ENCODE measurements at regions not wholly inside any gene's neighbourhood (a gene's known extent, or its start where the extent isn't known, plus 50 kb on each side); places are given as distances from the start of the nearest gene placed in this dataset.
"Not testable (repeated sequence)": the region's sequence is repeated elsewhere in the genome, so short reads cannot be mapped to it uniquely, and the experiment has no call there.

DNA sequence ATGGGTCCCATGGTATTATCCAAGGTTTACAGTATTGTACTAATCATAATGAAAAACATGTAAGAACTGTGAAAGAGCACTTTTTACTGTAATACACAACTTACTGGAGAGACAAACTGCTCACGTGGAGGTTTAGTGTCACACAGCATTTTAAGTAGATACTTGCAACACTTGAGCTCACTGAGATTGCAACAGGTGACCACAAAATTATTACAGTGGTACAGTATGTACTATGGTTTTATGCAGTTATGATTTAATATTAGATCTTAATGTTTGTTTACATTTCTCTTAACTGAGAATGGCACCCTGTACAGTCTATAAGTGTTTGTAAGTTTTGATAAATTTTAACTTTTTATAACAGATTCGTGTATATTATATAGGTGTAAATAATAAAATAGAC lies 118.6 kb upstream of the SKOR2 start:
- H3K27ac ChIP-seq, result no peak overlapping the region
- no peak for DNase-seq (ENCODE audit: low read depth in 1 of 2, low spot score in 1 of 2)
- H3K36me3 ChIP-seq, result no peaks in the 10 kb centered on the region
- H3K27me3 ChIP-seq, result no peaks in the 10 kb centered on the region
- no peaks in the 10 kb centered on the region for H3K9me3 ChIP-seq (ENCODE audit: low read depth)
- TF ChIP-seq, protein P1, sequence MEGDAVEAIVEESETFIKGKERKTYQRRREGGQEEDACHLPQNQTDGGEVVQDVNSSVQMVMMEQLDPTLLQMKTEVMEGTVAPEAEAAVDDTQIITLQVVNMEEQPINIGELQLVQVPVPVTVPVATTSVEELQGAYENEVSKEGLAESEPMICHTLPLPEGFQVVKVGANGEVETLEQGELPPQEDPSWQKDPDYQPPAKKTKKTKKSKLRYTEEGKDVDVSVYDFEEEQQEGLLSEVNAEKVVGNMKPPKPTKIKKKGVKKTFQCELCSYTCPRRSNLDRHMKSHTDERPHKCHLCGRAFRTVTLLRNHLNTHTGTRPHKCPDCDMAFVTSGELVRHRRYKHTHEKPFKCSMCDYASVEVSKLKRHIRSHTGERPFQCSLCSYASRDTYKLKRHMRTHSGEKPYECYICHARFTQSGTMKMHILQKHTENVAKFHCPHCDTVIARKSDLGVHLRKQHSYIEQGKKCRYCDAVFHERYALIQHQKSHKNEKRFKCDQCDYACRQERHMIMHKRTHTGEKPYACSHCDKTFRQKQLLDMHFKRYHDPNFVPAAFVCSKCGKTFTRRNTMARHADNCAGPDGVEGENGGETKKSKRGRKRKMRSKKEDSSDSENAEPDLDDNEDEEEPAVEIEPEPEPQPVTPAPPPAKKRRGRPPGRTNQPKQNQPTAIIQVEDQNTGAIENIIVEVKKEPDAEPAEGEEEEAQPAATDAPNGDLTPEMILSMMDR (IDR thresholded peaks at IDR 0.05; ENCODE audit: low read depth, low read length), result no peak
- H3K4me3 ChIP-seq, result no peak overlapping the region
- H3K4me1 ChIP-seq (ENCODE audit: low read depth), result no peaks in the 10 kb centered on the region

DNA sequence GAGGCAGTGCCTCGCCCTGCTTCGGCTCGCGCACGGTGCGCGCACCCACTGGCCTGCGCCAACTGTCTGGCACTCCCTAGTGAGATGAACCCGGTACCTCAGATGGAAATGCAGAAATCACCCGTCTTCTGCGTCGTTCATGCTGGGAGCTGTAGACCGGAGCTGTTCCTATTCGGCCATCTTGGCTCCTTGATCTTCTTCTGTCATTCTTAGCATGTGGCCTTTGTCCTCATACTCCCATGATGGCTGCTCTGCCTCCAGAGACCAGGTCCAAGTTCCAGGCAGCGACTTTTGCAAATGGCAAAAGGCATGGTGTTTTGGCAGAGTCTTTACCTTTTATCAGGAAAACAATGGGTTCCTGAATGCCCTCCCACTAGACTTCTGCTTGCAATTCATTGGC lies 102.6 kb upstream of the SKOR2 start:
- DNase-seq (ENCODE audit: low read depth in 1 of 2, low spot score in 1 of 2); H3K27ac ChIP-seq; H3K4me1 ChIP-seq (ENCODE audit: low read depth); H3K27me3 ChIP-seq; H3K9me3 ChIP-seq (ENCODE audit: low read depth); H3K4me3 ChIP-seq; H3K36me3 ChIP-seq: not testable (repeated sequence)

DNA sequence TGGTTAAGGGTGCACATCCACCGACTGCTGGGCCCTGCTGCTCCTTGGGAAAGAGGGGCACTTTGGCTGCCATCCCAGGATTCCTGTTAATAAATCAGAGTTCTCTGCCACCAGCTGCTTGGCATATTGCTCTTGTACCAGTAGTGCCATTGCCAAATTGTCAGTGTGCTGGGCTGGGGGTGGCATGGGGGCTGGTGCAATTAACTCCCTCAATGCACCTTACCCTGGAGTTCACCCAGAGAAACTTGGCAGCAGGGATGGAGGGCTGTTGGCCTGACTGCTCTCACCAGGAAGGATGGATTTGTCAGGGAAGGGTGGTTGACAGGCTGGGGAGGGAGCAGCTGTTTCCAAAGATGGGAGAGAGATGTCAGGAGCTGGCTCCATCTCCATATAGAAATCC lies 94.6 kb upstream of the SKOR2 start:
- no peak for DNase-seq (ENCODE audit: low read depth in 1 of 2, low spot score in 1 of 2)
- no peaks in the 10 kb centered on the region for H3K27me3 ChIP-seq
- TF ChIP-seq, protein P1 (IDR thresholded peaks at IDR 0.05; ENCODE audit: low read depth, low read length), result no peak

DNA sequence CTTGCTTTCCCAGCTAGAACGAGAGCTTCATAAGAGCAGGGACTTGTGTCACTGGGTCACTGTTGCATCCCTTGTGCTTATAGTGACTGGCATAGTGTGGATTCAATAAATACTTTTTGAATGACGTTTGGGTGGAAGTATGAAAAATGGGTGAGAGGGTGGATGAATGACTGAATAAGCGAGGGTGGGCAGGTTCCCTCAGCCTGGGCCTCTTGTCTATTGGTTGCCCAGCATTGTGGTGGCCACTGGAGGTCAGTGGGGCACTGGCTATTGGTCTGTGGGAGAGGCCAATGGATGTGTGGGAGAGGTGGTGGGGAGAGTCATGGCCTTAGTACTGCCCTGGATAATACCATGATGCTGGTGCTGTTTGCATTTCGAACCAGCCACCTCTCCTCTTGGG lies 93.8 kb upstream of the SKOR2 start:
- Histone ChIP-seq H3K9me3 (ENCODE audit: low read depth) (no peaks in the 10 kb centered on the region), H3K4me3 (no peak overlapping the region), H3K27me3 (no peaks in the 10 kb centered on the region), H3K27ac (no peak overlapping the region), H3K4me1 (ENCODE audit: low read depth) (no peaks in the 10 kb centered on the region), H3K36me3 (no peaks in the 10 kb centered on the region)
- no peak for DNase-seq (ENCODE audit: low read depth in 1 of 2, low spot score in 1 of 2)
- TF ChIP-seq, protein P1 (IDR thresholded peaks at IDR 0.05; ENCODE audit: low read depth, low read length), result no peak

More for the DNA sequence above, 94.6 kb upstream of the SKOR2 start:
- Histone ChIP-seq H3K4me1 (ENCODE audit: low read depth) (no peaks in the 10 kb centered on the region), H3K36me3 (no peaks in the 10 kb centered on the region), H3K27ac (no peak overlapping the region), H3K9me3 (ENCODE audit: low read depth) (no peaks in the 10 kb centered on the region), H3K4me3 (no peak overlapping the region)

DNA sequence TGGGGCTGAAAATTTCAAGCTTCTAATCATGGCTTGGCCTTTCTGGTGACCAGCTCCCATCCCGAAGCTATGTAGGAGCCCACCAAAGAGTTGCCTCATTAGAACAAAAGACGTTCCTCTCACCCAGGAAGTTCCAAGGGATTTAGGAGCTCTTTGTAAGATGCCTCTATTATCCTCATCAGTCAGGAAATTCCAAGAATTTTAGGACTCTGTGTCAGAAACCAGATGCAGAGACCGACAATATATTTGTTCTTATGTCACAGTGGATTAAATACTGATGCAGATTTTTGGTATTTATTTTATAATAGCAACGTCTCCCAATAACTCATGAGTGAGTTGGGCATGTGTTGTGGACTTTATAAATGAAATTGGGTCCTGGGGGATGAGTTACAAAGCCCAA lies 91.8 kb upstream of the SKOR2 start:
- no peak overlapping the region for H3K4me3 ChIP-seq
- DNase-seq (ENCODE audit: low read depth in 1 of 2, low spot score in 1 of 2), result no peak
- no peaks in the 10 kb centered on the region for H3K9me3 ChIP-seq (ENCODE audit: low read depth)
- no peak overlapping the region for H3K27ac ChIP-seq
- no peaks in the 10 kb centered on the region for H3K36me3 ChIP-seq
- TF ChIP-seq, protein P1 (IDR thresholded peaks at IDR 0.05; ENCODE audit: low read depth, low read length), result no peak
- no peaks in the 10 kb centered on the region for H3K4me1 ChIP-seq (ENCODE audit: low read depth)
- H3K27me3 ChIP-seq, result no peaks in the 10 kb centered on the region

DNA sequence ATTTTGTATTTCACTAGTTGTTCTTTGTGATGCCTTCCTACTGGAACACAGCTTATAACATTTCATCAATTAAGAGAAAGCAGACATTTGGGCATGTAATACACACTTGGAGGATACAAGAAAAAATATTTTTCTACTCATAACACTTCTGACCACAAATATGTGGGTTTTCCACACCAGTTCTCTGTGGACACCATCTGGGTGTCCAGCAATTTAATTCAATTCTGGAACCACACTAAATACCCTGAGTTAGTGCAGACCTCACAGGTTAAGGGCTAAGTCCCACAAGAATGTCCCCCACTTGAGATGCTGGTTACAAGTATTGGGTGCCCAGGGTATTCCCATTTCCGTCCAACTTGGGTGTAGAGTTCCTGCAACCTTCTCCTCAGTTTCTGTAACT lies 91.1 kb upstream of the SKOR2 start:
- no peak for DNase-seq (ENCODE audit: low read depth in 1 of 2, low spot score in 1 of 2)
- Histone ChIP-seq H3K9me3 (ENCODE audit: low read depth) (no peaks in the 10 kb centered on the region), H3K27ac (no peak overlapping the region), H3K4me3 (no peak overlapping the region), H3K27me3 (no peaks in the 10 kb centered on the region), H3K36me3 (no peaks in the 10 kb centered on the region), H3K4me1 (ENCODE audit: low read depth) (no peaks in the 10 kb centered on the region)
- TF ChIP-seq, protein P1 (IDR thresholded peaks at IDR 0.05; ENCODE audit: low read depth, low read length), result no peak
